ENCODE measurements at regions not wholly inside any gene's neighbourhood (a gene's known extent, or its start where the extent isn't known, plus 50 kb on each side); places are given as distances from the start of the nearest gene placed in this dataset.

- TF ChIP-seq NFIC (IDR thresholded peaks at IDR 0.05; ENCODE audit: low read length) (no peak), ZNF543 (CRISPR knock-in tag; IDR thresholded peaks at IDR 0.05) (no peak), ZNF207 (IDR thresholded peaks at IDR 0.05; ENCODE audit: borderline replicate concordance) (no peak)
Observed at GRCh38 chr10:28386503-28386868, 83.6 kb upstream of the MPP7 start.

Measured in HepG2 (cell line).